ENCODE measurements at regions not wholly inside any gene's neighbourhood (a gene's known extent, or its start where the extent isn't known, plus 50 kb on each side); places are given as distances from the start of the nearest gene placed in this dataset.

DNA sequence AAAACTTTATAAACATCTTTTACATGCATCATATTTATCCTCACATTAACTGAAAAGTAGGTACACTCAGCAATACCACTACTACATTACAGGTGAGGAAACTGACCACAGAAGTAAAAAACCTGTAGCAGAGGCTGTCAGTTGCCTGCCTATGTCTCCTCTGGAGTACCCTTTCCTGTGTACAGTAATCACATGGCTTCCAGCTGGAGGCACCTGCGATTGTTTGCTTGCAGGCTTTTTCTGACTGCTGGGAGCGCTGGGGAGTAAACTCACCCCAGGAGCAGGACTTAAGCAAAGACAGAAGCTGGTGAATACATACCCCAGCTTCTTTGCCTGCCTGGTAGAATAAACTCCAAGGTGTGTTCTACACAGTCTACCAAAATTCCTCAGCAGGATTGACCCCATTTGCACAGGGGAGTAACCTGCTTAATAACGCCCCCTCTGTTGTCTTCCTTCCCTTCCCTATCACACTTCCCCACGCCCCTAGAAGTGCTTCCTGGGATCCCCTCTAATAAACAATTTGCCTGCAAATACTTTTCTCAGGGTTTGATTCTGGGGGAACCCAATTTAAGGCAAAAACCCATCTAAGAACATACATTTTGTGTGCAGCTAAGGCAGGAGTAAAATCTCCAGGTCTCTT, 138.9 kb downstream of the PTH2R start:
- H3K36me3 ChIP-seq (ENCODE audit: control insufficient read depth in 2 of 2, insufficient read depth in 2 of 2, low read length in 2 of 2) = no peaks in the 10 kb centered on the region
- H3K9me3 ChIP-seq (ENCODE audit: control insufficient read depth in 2 of 2, low read length in 2 of 2) = no peaks in the 10 kb centered on the region
- H3K4me1 ChIP-seq (ENCODE audit: control insufficient read depth in 2 of 2, insufficient read depth in 2 of 2, low read length in 2 of 2) = peaks cover 2 to 18% of the 10 kb centered on the region in 2 donors
- H3K4me3 ChIP-seq (ENCODE audit: low read length in 2 of 2) = no peak overlapping the region
- no peak overlapping the region for H3K27ac ChIP-seq (ENCODE audit: low read depth in 2 of 2, low read length in 2 of 2)
- H3K27me3 ChIP-seq (ENCODE audit: control insufficient read depth in 2 of 2, insufficient read depth in 2 of 2, low read length in 2 of 2) = no peaks in the 10 kb centered on the region
- H3K9ac ChIP-seq (ENCODE audit: low read depth in 1 of 2, low read length in 2 of 2) = no peak overlapping the region

DNA sequence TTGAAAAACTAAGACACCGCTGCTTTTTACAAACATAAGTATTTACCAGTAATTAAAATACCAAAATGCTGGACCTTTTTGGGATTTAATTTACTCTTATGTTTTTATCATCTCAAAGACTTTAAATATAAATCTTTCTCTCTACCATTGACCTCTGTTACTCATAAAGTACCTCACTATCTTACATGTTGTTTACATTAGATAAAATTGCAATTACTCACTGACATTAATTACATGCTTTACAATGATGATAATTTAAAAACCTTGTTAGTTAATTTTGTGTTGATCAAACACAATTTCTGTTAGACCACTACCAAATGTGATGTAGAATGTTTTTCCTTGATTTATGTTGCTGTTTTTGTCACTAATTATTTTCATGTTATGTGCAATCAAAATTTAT, 139.5 kb downstream of the PTH2R start:
- Histone ChIP-seq H3K4me1 (ENCODE audit: control insufficient read depth in 2 of 2, insufficient read depth in 2 of 2, low read length in 2 of 2) (peaks cover 2 to 18% of the 10 kb centered on the region in 2 donors), H3K27me3 (ENCODE audit: control insufficient read depth in 2 of 2, insufficient read depth in 2 of 2, low read length in 2 of 2) (no peaks in the 10 kb centered on the region), H3K9ac (ENCODE audit: low read depth in 1 of 2, low read length in 2 of 2) (no peak overlapping the region), H3K27ac (ENCODE audit: low read depth in 2 of 2, low read length in 2 of 2) (no peak overlapping the region), H3K36me3 (ENCODE audit: control insufficient read depth in 2 of 2, insufficient read depth in 2 of 2, low read length in 2 of 2) (no peaks in the 10 kb centered on the region), H3K4me3 (ENCODE audit: low read length in 2 of 2) (no peak overlapping the region), H3K9me3 (ENCODE audit: control insufficient read depth in 2 of 2, low read length in 2 of 2) (no peaks in the 10 kb centered on the region)

DNA sequence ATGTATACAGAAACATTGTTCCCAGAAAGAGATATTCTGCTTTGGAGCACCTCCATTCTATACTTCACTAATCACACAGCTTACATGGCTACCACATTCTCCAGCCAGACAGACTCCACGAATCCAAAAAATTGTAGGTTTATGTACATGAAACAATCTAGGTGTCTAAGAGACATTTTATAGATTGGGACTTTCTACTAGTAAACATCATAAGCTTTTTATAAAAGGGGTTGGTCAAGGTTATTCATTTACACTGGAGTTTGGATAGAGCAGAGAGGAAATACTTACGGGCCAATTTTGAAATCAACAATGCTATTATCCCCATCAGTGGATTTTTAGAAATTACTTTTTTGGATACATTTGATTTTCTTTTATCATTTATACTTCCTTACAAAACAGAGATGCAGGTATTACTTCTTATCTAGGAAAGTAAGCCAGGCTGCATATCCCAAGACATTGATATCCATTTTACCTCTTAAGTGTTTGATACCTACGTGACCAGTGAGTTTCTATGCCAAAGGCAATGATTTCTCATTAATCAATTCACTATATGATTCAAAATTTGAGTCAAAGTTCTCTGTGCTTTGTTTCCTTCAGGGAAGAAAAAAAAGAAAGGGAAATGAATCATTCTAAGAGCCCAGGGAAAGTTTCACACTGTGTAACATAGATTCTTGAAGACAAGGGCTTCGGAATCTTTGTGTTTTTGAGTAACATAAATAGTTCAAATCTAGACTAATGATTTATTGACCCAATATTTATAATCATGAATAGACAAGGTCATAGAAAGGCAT, 140.5 kb downstream of the PTH2R start:
- Histone ChIP-seq H3K4me3 (ENCODE audit: low read length in 2 of 2) (no peak overlapping the region), H3K27ac (ENCODE audit: low read depth in 2 of 2, low read length in 2 of 2) (no peak overlapping the region)

DNA sequence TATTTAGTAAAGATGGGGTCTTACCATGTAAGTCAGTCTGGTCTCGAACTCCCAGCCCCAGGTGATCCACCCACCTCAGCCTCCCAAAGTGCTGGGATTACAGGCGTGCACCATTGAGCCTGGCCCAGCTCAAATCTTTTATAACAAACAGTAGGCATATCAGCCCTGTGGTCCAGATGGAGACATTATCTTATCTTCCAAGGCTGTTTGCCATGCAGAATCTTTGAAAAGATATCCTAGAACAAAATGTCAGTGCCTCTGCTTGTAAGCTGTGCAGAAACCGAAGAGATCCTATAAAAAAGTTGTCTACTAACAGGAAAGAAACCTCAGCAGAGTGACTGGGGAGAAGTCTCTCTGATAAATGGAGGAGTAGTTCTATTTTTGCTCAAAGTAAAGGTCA, 142.1 kb downstream of the PTH2R start:
- Histone ChIP-seq H3K27me3 (ENCODE audit: control insufficient read depth in 2 of 2, insufficient read depth in 2 of 2, low read length in 2 of 2) (no peaks in the 10 kb centered on the region), H3K4me3 (ENCODE audit: low read length in 2 of 2) (no peak overlapping the region), H3K36me3 (ENCODE audit: control insufficient read depth in 2 of 2, insufficient read depth in 2 of 2, low read length in 2 of 2) (no peaks in the 10 kb centered on the region), H3K4me1 (ENCODE audit: control insufficient read depth in 2 of 2, insufficient read depth in 2 of 2, low read length in 2 of 2) (peaks cover 2 to 18% of the 10 kb centered on the region in 2 donors), H3K9me3 (ENCODE audit: control insufficient read depth in 2 of 2, low read length in 2 of 2) (no peaks in the 10 kb centered on the region), H3K9ac (ENCODE audit: low read depth in 1 of 2, low read length in 2 of 2) (no peak overlapping the region), H3K27ac (ENCODE audit: low read depth in 2 of 2, low read length in 2 of 2) (no peak overlapping the region)

More for the DNA sequence above, 140.5 kb downstream of the PTH2R start:
- H3K9ac ChIP-seq (ENCODE audit: low read depth in 1 of 2, low read length in 2 of 2) = no peak overlapping the region
- no peaks in the 10 kb centered on the region for H3K36me3 ChIP-seq (ENCODE audit: control insufficient read depth in 2 of 2, insufficient read depth in 2 of 2, low read length in 2 of 2)
- no peaks in the 10 kb centered on the region for H3K9me3 ChIP-seq (ENCODE audit: control insufficient read depth in 2 of 2, low read length in 2 of 2)
- H3K4me1 ChIP-seq (ENCODE audit: control insufficient read depth in 2 of 2, insufficient read depth in 2 of 2, low read length in 2 of 2) = peaks cover 2 to 18% of the 10 kb centered on the region in 2 donors
- no peaks in the 10 kb centered on the region for H3K27me3 ChIP-seq (ENCODE audit: control insufficient read depth in 2 of 2, insufficient read depth in 2 of 2, low read length in 2 of 2)

DNA sequence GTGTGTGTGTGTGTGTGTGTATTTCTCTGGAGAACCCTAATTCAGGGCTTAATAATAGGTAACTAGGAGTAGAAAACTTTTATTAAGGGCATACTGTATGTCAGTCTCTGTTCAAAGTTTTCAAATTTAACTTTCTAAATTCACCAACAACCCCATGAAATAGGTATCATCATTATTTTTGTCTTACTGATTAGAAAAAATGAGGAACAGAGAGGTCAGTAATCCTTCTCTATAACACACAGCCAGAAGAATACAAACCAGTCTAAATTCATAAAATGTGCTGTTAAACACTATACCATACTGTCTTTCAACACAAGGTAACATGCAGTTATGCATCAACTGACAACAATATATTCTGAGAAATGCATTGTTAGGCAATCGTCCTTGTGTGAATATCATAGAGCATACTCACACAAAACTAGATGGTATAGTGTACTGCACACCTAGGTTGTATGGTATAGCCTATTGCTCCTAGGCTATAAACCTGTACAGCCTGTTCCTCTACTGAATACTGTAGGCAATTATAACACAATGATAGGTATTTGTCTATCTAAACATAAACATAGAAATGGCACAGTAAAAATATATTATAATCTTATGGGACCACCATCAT, 143.1 kb downstream of the PTH2R start:
- Histone ChIP-seq H3K9ac (ENCODE audit: low read depth in 1 of 2, low read length in 2 of 2) (no peak overlapping the region), H3K27ac (ENCODE audit: low read depth in 2 of 2, low read length in 2 of 2) (no peak overlapping the region), H3K4me1 (ENCODE audit: control insufficient read depth in 2 of 2, insufficient read depth in 2 of 2, low read length in 2 of 2) (peaks cover 2 to 18% of the 10 kb centered on the region in 2 donors), H3K27me3 (ENCODE audit: control insufficient read depth in 2 of 2, insufficient read depth in 2 of 2, low read length in 2 of 2) (no peaks in the 10 kb centered on the region), H3K4me3 (ENCODE audit: low read length in 2 of 2) (no peak overlapping the region), H3K36me3 (ENCODE audit: control insufficient read depth in 2 of 2, insufficient read depth in 2 of 2, low read length in 2 of 2) (no peaks in the 10 kb centered on the region), H3K9me3 (ENCODE audit: control insufficient read depth in 2 of 2, low read length in 2 of 2) (no peaks in the 10 kb centered on the region)

DNA sequence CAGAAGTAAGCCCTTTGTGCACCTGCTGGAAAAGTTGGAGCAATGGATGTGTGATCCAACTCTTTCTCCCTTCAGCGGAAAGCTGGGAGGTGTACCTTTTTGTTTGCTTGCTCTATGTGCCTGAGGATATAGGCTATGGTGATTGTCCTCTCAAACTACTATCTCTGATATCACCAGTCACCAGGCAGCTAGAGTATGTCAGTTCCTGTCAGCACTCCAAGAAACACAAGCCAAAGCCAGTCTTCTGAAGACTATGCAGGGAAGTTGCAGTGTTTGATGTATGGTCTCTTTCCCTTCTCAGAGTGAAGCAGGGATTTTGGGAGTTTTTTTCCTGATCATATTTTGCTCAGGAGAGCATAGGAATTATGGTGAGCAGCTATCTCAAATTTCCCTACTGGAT, 146.4 kb downstream of the PTH2R start:
- Histone ChIP-seq H3K27me3 (ENCODE audit: control insufficient read depth in 2 of 2, insufficient read depth in 2 of 2, low read length in 2 of 2) (no peaks in the 10 kb centered on the region), H3K36me3 (ENCODE audit: control insufficient read depth in 2 of 2, insufficient read depth in 2 of 2, low read length in 2 of 2) (no peaks in the 10 kb centered on the region), H3K27ac (ENCODE audit: low read depth in 2 of 2, low read length in 2 of 2) (no peak overlapping the region)

DNA sequence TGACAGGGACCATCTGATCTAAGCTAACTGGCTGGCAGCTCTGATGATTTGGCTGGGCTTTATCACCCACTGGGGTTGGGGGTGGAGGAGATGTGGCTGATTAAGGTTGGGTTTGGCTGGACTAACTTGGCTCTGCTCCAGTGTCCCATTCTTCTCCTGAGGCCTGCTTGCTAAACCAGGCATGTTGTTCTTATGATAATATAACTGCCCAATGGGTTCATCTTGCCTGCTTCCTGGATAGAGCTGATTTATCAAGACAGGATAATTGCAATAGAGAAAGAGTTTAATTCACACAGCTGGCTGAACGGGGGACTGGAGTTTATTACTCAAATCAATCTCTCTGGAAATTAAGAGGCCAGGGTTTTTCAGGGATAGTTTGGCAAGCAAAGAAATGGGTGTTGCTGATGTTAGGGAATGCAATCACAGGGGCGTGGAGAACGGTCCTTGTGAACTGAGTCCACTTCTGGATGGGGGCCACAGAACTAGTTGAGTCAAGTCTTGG, 150.4 kb downstream of the PTH2R start:
- H3K27me3 ChIP-seq (ENCODE audit: control insufficient read depth in 2 of 2, insufficient read depth in 2 of 2, low read length in 2 of 2) = no peaks in the 10 kb centered on the region
- no peaks in the 10 kb centered on the region for H3K9me3 ChIP-seq (ENCODE audit: control insufficient read depth in 2 of 2, low read length in 2 of 2)
- H3K27ac ChIP-seq (ENCODE audit: low read depth in 2 of 2, low read length in 2 of 2) = no peak overlapping the region
- no peak overlapping the region for H3K9ac ChIP-seq (ENCODE audit: low read depth in 1 of 2, low read length in 2 of 2)
- H3K36me3 ChIP-seq (ENCODE audit: control insufficient read depth in 2 of 2, insufficient read depth in 2 of 2, low read length in 2 of 2) = no peaks in the 10 kb centered on the region
- H3K4me3 ChIP-seq (ENCODE audit: low read length in 2 of 2) = no peak overlapping the region
- no peaks in the 10 kb centered on the region for H3K4me1 ChIP-seq (ENCODE audit: control insufficient read depth in 2 of 2, insufficient read depth in 2 of 2, low read length in 2 of 2)

More for the DNA sequence above, 146.4 kb downstream of the PTH2R start:
- Histone ChIP-seq H3K9me3 (ENCODE audit: control insufficient read depth in 2 of 2, low read length in 2 of 2) (no peaks in the 10 kb centered on the region), H3K9ac (ENCODE audit: low read depth in 1 of 2, low read length in 2 of 2) (no peak overlapping the region), H3K4me1 (ENCODE audit: control insufficient read depth in 2 of 2, insufficient read depth in 2 of 2, low read length in 2 of 2) (peaks cover 0 to 3% of the 10 kb centered on the region in 2 donors), H3K4me3 (ENCODE audit: low read length in 2 of 2) (no peak overlapping the region)

DNA sequence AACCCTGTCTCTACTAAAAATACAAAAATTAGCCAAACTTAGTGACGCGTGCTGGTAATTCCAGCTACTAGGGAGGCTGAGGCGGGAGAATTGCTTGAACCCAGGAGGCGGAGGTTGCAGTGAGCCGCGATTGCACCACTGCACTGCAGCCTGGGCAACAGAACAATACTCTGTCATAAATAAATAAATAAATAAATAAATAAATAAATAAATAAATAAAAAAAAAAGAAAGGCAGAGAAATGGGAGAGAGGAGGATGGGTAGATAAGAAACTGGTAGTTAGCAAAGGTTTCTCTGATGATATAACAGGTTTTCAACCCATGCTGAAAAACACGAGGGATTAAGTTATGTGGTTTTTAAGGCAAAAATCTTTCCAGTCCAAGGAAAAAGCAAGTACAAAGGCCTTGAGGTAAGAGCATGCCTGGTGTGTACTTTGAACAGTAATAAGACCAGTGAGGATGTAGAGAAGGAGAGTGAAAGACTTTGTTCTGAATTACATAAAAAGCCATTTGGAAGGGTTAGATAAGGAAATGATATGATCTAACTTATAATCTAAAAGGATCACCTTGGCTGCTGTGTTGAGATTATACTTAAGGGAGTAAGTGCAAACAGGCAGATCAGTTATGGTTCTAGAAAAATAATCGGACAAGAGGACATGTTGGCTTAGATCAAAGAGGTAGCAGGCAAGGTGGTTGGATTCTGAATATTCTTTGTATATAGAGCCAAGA, 159.3 kb downstream of the PTH2R start:
- no peaks in the 10 kb centered on the region for H3K27me3 ChIP-seq (ENCODE audit: control insufficient read depth in 2 of 2, insufficient read depth in 2 of 2, low read length in 2 of 2)
- no peak overlapping the region for H3K27ac ChIP-seq (ENCODE audit: low read depth in 2 of 2, low read length in 2 of 2)
- no peaks in the 10 kb centered on the region for H3K4me1 ChIP-seq (ENCODE audit: control insufficient read depth in 2 of 2, insufficient read depth in 2 of 2, low read length in 2 of 2)
- H3K9ac ChIP-seq (ENCODE audit: low read depth in 1 of 2, low read length in 2 of 2) = no peak overlapping the region
- no peaks in the 10 kb centered on the region for H3K36me3 ChIP-seq (ENCODE audit: control insufficient read depth in 2 of 2, insufficient read depth in 2 of 2, low read length in 2 of 2)
- H3K9me3 ChIP-seq (ENCODE audit: control insufficient read depth in 2 of 2, low read length in 2 of 2) = no peaks in the 10 kb centered on the region
- H3K4me3 ChIP-seq (ENCODE audit: low read length in 2 of 2) = no peak overlapping the region

DNA sequence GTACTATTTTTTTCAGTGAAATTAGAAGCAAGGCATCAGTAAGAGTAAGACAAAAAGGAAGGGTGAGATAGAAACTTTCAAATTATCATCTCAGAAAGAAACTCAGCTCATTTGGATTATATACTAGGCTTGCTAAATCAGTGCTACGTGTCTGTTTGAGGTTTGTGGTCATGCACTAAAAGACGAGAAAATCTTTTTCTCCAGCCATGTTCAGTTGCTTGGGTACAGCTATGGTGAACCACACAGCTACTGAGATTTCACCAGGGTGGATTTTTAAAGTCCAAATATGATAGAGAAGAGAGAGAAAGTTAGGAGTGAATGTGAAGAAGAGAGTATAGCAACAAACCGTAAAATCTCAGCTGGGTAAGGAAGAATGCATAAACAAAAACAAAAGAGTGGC, 161.6 kb downstream of the PTH2R start:
- no peak overlapping the region for H3K9ac ChIP-seq (ENCODE audit: low read depth in 1 of 2, low read length in 2 of 2)
- no peak overlapping the region for H3K27ac ChIP-seq (ENCODE audit: low read depth in 2 of 2, low read length in 2 of 2)
- no peaks in the 10 kb centered on the region for H3K9me3 ChIP-seq (ENCODE audit: control insufficient read depth in 2 of 2, low read length in 2 of 2)
- H3K4me1 ChIP-seq (ENCODE audit: control insufficient read depth in 2 of 2, insufficient read depth in 2 of 2, low read length in 2 of 2) = peaks cover 0 to 3% of the 10 kb centered on the region in 2 donors
- H3K36me3 ChIP-seq (ENCODE audit: control insufficient read depth in 2 of 2, insufficient read depth in 2 of 2, low read length in 2 of 2) = no peaks in the 10 kb centered on the region
- H3K27me3 ChIP-seq (ENCODE audit: control insufficient read depth in 2 of 2, insufficient read depth in 2 of 2, low read length in 2 of 2) = no peaks in the 10 kb centered on the region
- no peak overlapping the region for H3K4me3 ChIP-seq (ENCODE audit: low read length in 2 of 2)

Data from mucosa of rectum (tissue), 2 donors.